Activated naive CD4-positive, alpha-beta T cell treated with anti-CD3 and anti-CD28 coated beads for 36 hours (primary cell): ENCODE measurements at regions not wholly inside any gene's neighbourhood (a gene's known extent, or its start where the extent isn't known, plus 50 kb on each side); places are given as distances from the start of the nearest gene placed in this dataset.
A peak's percentile ranks its signal among the peaks of the same experiment; 100 is the strongest.

Experiments used
- CTCF ChIA-PET: fragments of 350-600 bp; sonication (Branson Sonifier 250); formaldehyde crosslinking; loops from one replicate; lab custom pipeline; 2021; ENCODE audit warnings: antibody characterized with exemption; lab: Charles Lee
- DNase-seq: peaks from one replicate; pipeline ENCODE4 v3.0.0-alpha.2; 2020
- H3K27ac Mint-ChIP-seq: one replicate; pipeline ENCODE4 v1.8.0; 2021; ENCODE audit warnings: mild to moderate bottlenecking, mixed read lengths
- H3K27me3 Mint-ChIP-seq: one replicate; pipeline ENCODE4 v1.8.0; 2021; ENCODE audit warnings: low read depth, mixed read lengths
- H3K36me3 Mint-ChIP-seq: one replicate; pipeline ENCODE4 v1.8.0; 2021; ENCODE audit warnings: low read depth, mixed read lengths
- H3K4me1 Mint-ChIP-seq: one replicate; pipeline ENCODE4 v1.8.0; 2021; ENCODE audit warnings: low read depth, mixed read lengths
- H3K4me3 Mint-ChIP-seq: one replicate; pipeline ENCODE4 v1.8.0; 2021; ENCODE audit warnings: mild to moderate bottlenecking, moderate library complexity, mixed read lengths
- H3K9me3 Mint-ChIP-seq: one replicate; pipeline ENCODE4 v1.8.0; 2021; ENCODE audit warnings: mixed read lengths
- intact Hi-C: fragments of 100-400 bp; cut with micrococcal nuclease; formaldehyde crosslinking; loops from one replicate; pipeline ENCODE4 v1.15.1; 2023

GRCh38 chr15:38666865-38667510 is 102.4 kb upstream of the RASGRP1 start:
- H3K27ac Mint-ChIP-seq, result no peak overlapping the region
- CTCF ChIA-PET, result interaction anchor here (1.0 to 1.6 kb wide), 2 partner anchors 9 to 23 kb away, joined by 3 to 5 read pairs; no protein-coding TSS in a partner anchor

GRCh38 chr15:38667890-38668850 is 103.6 kb upstream of the RASGRP1 start:
- CTCF ChIA-PET, result interaction anchor here (0.6 to 7.2 kb wide), 8 partner anchors 10 to 109 kb away, joined by 3 to 59 read pairs (median 3); partner anchors contain the start of gene RASGRP1
- no peak for DNase-seq
- Mint-ChIP-seq H3K4me1 (peaks cover 83% of the 10 kb centered on the region), H3K36me3 (no peaks in the 10 kb centered on the region), H3K4me3 (no peak overlapping the region), H3K27ac (peak overlapping the region; percentile 4), H3K9me3 (no peaks in the 10 kb centered on the region), H3K27me3 (no peaks in the 10 kb centered on the region)
- intact Hi-C loops, result loop anchor here (1.0 kb wide), 1 partner anchor 10 kb away; no protein-coding TSS in a partner anchor

More at GRCh38 chr15:38666865-38667510, 102.4 kb upstream of the RASGRP1 start:
- no peak for DNase-seq
- no peak overlapping the region for H3K4me3 Mint-ChIP-seq
- no peaks in the 10 kb centered on the region for H3K27me3 Mint-ChIP-seq
- H3K9me3 Mint-ChIP-seq, result no peaks in the 10 kb centered on the region
- intact Hi-C loops, result loop anchor here (1.0 kb wide), 1 partner anchor 9 kb away; no protein-coding TSS in a partner anchor
- H3K36me3 Mint-ChIP-seq, result no peaks in the 10 kb centered on the region
- H3K4me1 Mint-ChIP-seq, result peaks cover 83% of the 10 kb centered on the region

- H3K4me3 Mint-ChIP-seq, result no peak overlapping the region
- H3K27ac Mint-ChIP-seq, result no peak overlapping the region
These were observed 104.3 kb upstream of the RASGRP1 start for GRCh38 chr15:38668898-38669391.

GRCh38 chr15:38670128-38671005 is 105.8 kb upstream of the RASGRP1 start:
- CTCF ChIA-PET, result interaction anchor here (1.4 to 7.2 kb wide), 4 partner anchors 16 to 111 kb away, joined by 3 to 97 read pairs (median 34); partner anchors contain the start of gene RASGRP1
- H3K27me3 Mint-ChIP-seq, result no peaks in the 10 kb centered on the region
- peak; percentile 84 for DNase-seq
- peak overlapping the region; percentile 11 for H3K4me3 Mint-ChIP-seq
- H3K36me3 Mint-ChIP-seq, result no peaks in the 10 kb centered on the region
- H3K27ac Mint-ChIP-seq, result peak overlapping the region; percentile 94
- H3K9me3 Mint-ChIP-seq, result no peaks in the 10 kb centered on the region
- peaks cover 82% of the 10 kb centered on the region for H3K4me1 Mint-ChIP-seq
- intact Hi-C loops, result loop anchor here (1.0 kb wide), 6 partner anchors 10 to 140 kb away; no protein-coding TSS in a partner anchor

More at GRCh38 chr15:38668898-38669391, 104.3 kb upstream of the RASGRP1 start:
- H3K9me3 Mint-ChIP-seq, result no peaks in the 10 kb centered on the region
- intact Hi-C loops, result no loop called here
- CTCF ChIA-PET, result interaction anchor here (0.6 to 7.2 kb wide), 6 partner anchors 11 to 110 kb away, joined by 3 to 59 read pairs (median 3); partner anchors contain the start of gene RASGRP1
- DNase-seq, result no peak
- peaks cover 86% of the 10 kb centered on the region for H3K4me1 Mint-ChIP-seq
- no peaks in the 10 kb centered on the region for H3K36me3 Mint-ChIP-seq
- H3K27me3 Mint-ChIP-seq, result no peaks in the 10 kb centered on the region

GRCh38 chr15:38671006-38671387 is 106.4 kb upstream of the RASGRP1 start:
- no peaks in the 10 kb centered on the region for H3K36me3 Mint-ChIP-seq
- peak overlapping the region; percentile 42 for H3K4me3 Mint-ChIP-seq
- peak overlapping the region; percentile 94 for H3K27ac Mint-ChIP-seq
- intact Hi-C loops, result loop anchor here (1.0 kb wide), 2 partner anchors 12 to 141 kb away; no protein-coding TSS in a partner anchor
- no peaks in the 10 kb centered on the region for H3K9me3 Mint-ChIP-seq
- no peak for DNase-seq
- no peaks in the 10 kb centered on the region for H3K27me3 Mint-ChIP-seq
- peaks cover 75% of the 10 kb centered on the region for H3K4me1 Mint-ChIP-seq
- CTCF ChIA-PET, result interaction anchor here (1.0 to 7.2 kb wide), 5 partner anchors 16 to 135 kb away, joined by 3 to 97 read pairs (median 9); partner anchors contain the start of gene RASGRP1

- Mint-ChIP-seq H3K27me3 (no peaks in the 10 kb centered on the region), H3K4me1 (peaks cover 69% of the 10 kb centered on the region), H3K9me3 (no peaks in the 10 kb centered on the region), H3K4me3 (peak overlapping the region; percentile 54), H3K27ac (peak overlapping the region; percentile 94), H3K36me3 (no peaks in the 10 kb centered on the region)
- CTCF ChIA-PET, result interaction anchor here (0.8 to 7.2 kb wide), 6 partner anchors 15 to 136 kb away, joined by 3 to 97 read pairs (median 8); partner anchors contain the start of gene RASGRP1
- intact Hi-C loops, result loop anchor here (1.0 kb wide), 2 partner anchors 12 to 141 kb away; no protein-coding TSS in a partner anchor
- DNase-seq, result peak; percentile 69
These were observed 107.2 kb upstream of the RASGRP1 start for GRCh38 chr15:38671675-38672254.

GRCh38 chr15:38672273-38672672 is 107.7 kb upstream of the RASGRP1 start:
- Mint-ChIP-seq H3K4me1 (peaks cover 65% of the 10 kb centered on the region), H3K36me3 (no peaks in the 10 kb centered on the region), H3K9me3 (no peaks in the 10 kb centered on the region), H3K27ac (peak overlapping the region; percentile 94), H3K4me3 (peak overlapping the region; percentile 54), H3K27me3 (no peaks in the 10 kb centered on the region)
- no peak for DNase-seq
- CTCF ChIA-PET, result interaction anchor here (0.8 to 7.2 kb wide), 6 partner anchors 15 to 136 kb away, joined by 3 to 97 read pairs (median 8); partner anchors contain the start of gene RASGRP1
- intact Hi-C loops, result no loop called here

- no peaks in the 10 kb centered on the region for H3K9me3 Mint-ChIP-seq
- no peaks in the 10 kb centered on the region for H3K27me3 Mint-ChIP-seq
- no peaks in the 10 kb centered on the region for H3K36me3 Mint-ChIP-seq
- no peak overlapping the region for H3K4me3 Mint-ChIP-seq
- H3K27ac Mint-ChIP-seq, result peak overlapping the region; percentile 94
- peak; percentile 66 for DNase-seq
- CTCF ChIA-PET, result interaction anchor here (1.1 to 7.2 kb wide), 5 partner anchors 14 to 110 kb away, joined by 3 to 97 read pairs (median 9); partner anchors contain the start of gene RASGRP1
- peaks cover 63% of the 10 kb centered on the region for H3K4me1 Mint-ChIP-seq
- intact Hi-C loops, result no loop called here
These were observed 108.4 kb upstream of the RASGRP1 start for GRCh38 chr15:38672814-38673670.

GRCh38 chr15:38674448-38674847 is 109.8 kb upstream of the RASGRP1 start:
- no peak overlapping the region for H3K27ac Mint-ChIP-seq
- no peak for DNase-seq
- H3K36me3 Mint-ChIP-seq, result no peaks in the 10 kb centered on the region
- peaks cover 56% of the 10 kb centered on the region for H3K4me1 Mint-ChIP-seq
- intact Hi-C loops, result no loop called here
- no peaks in the 10 kb centered on the region for H3K27me3 Mint-ChIP-seq
- H3K4me3 Mint-ChIP-seq, result no peak overlapping the region
- CTCF ChIA-PET, result interaction anchor here (0.6 to 7.2 kb wide), 6 partner anchors 12 to 235 kb away, joined by 3 to 97 read pairs (median 6); partner anchors contain the start of gene RASGRP1
- no peaks in the 10 kb centered on the region for H3K9me3 Mint-ChIP-seq

GRCh38 chr15:38678281-38678680 is 113.7 kb upstream of the RASGRP1 start:
- CTCF ChIA-PET, result no interaction called here
- peaks cover 31% of the 10 kb centered on the region for H3K4me1 Mint-ChIP-seq
- no peak overlapping the region for H3K4me3 Mint-ChIP-seq
- intact Hi-C loops, result no loop called here
- no peaks in the 10 kb centered on the region for H3K27me3 Mint-ChIP-seq
- no peaks in the 10 kb centered on the region for H3K36me3 Mint-ChIP-seq
- H3K9me3 Mint-ChIP-seq, result no peaks in the 10 kb centered on the region
- H3K27ac Mint-ChIP-seq, result no peak overlapping the region
- no peak for DNase-seq
